ENCODE measurements at regions not wholly inside any gene's neighbourhood (a gene's known extent, or its start where the extent isn't known, plus 50 kb on each side); places are given as distances from the start of the nearest gene placed in this dataset.

GRCh38 chr5:74107899-74108298 is 481.9 kb downstream of the ARHGEF28 start:
- H4K20me1 ChIP-seq (replicated peaks; ENCODE audit: insufficient read depth), result no peaks in the 10 kb centered on the region
- H3K4me3 Mint-ChIP-seq, result no peak overlapping the region
- ATAC-seq (no peak), DNase-seq (ENCODE audit: low spot score) (no peak)
- H3K36me3 ChIP-seq (ENCODE audit: insufficient read depth), result no peaks in the 10 kb centered on the region
- H3K4me1 ChIP-seq (ENCODE audit: insufficient read depth), result no peaks in the 10 kb centered on the region
- H3F3A ChIP-seq (replicated peaks; ENCODE audit: low read depth), result no peaks in the 10 kb centered on the region
- H3K27me3 Mint-ChIP-seq (ENCODE audit: insufficient read depth, low read depth, poor library complexity), result no peaks in the 10 kb centered on the region
- no peak overlapping the region for H3K27ac ChIP-seq (ENCODE audit: low read depth)
- no peaks in the 10 kb centered on the region for H3K27me3 ChIP-seq (ENCODE audit: insufficient read depth)
- no peaks in the 10 kb centered on the region for H3K36me3 Mint-ChIP-seq (ENCODE audit: low read depth)
- H3K4me2 ChIP-seq, result no peak overlapping the region
- H3K79me2 ChIP-seq (replicated peaks; ENCODE audit: insufficient read depth), result no peaks in the 10 kb centered on the region
- no peak for TF ChIP-seq NANOG (IDR thresholded peaks at IDR 0.05; ENCODE audit: borderline replicate concordance)
- no peak for TF ChIP-seq EZH2 (IDR thresholded peaks at IDR 0.05; ENCODE audit: low read depth, unreplicated experiment)
- TF ChIP-seq JUNB (IDR thresholded peaks at IDR 0.05; ENCODE audit: unreplicated experiment), result no peak
- TF ChIP-seq ZNF114 (CRISPR knock-in tag; IDR thresholded peaks at IDR 0.05), result no peak
- no peak for TF ChIP-seq EZH2phosphoT487 (IDR thresholded peaks at IDR 0.05; ENCODE audit: unreplicated experiment)
- TF ChIP-seq CREB1 (CRISPR knock-in tag; IDR thresholded peaks at IDR 0.05; ENCODE audit: low read depth), result no peak
- H3K9me3 Mint-ChIP-seq, result no peaks in the 10 kb centered on the region
- H3K27ac Mint-ChIP-seq, result no peak overlapping the region
- H3K4me1 Mint-ChIP-seq, result no peaks in the 10 kb centered on the region
- peaks cover 4% of the 10 kb centered on the region; the same call in 1 of the 2 replicates for H3K9me2 ChIP-seq (ENCODE audit: insufficient read depth)
- H2AFZ ChIP-seq, result no peak overlapping the region
- no peak overlapping the region for H3K4me3 ChIP-seq

- no peak for DNase-seq (ENCODE audit: low spot score)
- Histone ChIP-seq H3F3A (replicated peaks; ENCODE audit: low read depth) (no peaks in the 10 kb centered on the region), H3K27ac (ENCODE audit: low read depth) (no peak overlapping the region), H3K9me2 (ENCODE audit: insufficient read depth) (peaks cover 4% of the 10 kb centered on the region; the same call in 1 of the 2 replicates), H3K4me1 (ENCODE audit: insufficient read depth) (no peaks in the 10 kb centered on the region), H3K4me2 (no peak overlapping the region), H3K36me3 (ENCODE audit: insufficient read depth) (no peaks in the 10 kb centered on the region), H2AFZ (no peak overlapping the region), H3K79me2 (replicated peaks; ENCODE audit: insufficient read depth) (no peaks in the 10 kb centered on the region), H3K27me3 (ENCODE audit: insufficient read depth) (no peaks in the 10 kb centered on the region), H4K20me1 (replicated peaks; ENCODE audit: insufficient read depth) (no peaks in the 10 kb centered on the region), H3K4me3 (no peak overlapping the region)
- no peak for ATAC-seq
- Mint-ChIP-seq H3K27ac (no peak overlapping the region), H3K9me3 (no peaks in the 10 kb centered on the region), H3K4me3 (no peak overlapping the region), H3K27me3 (ENCODE audit: insufficient read depth, low read depth, poor library complexity) (no peaks in the 10 kb centered on the region), H3K36me3 (ENCODE audit: low read depth) (no peaks in the 10 kb centered on the region), H3K4me1 (no peaks in the 10 kb centered on the region)
- no peak for TF ChIP-seq ZNF114 (CRISPR knock-in tag; IDR thresholded peaks at IDR 0.05)
- TF ChIP-seq JUNB (IDR thresholded peaks at IDR 0.05; ENCODE audit: unreplicated experiment), result no peak
- no peak for TF ChIP-seq REST (IDR thresholded peaks at IDR 0.05; ENCODE audit: unreplicated experiment)
- no peak for TF ChIP-seq STAT1 (IDR thresholded peaks at IDR 0.05; ENCODE audit: unreplicated experiment)
- TF ChIP-seq, protein P1, sequence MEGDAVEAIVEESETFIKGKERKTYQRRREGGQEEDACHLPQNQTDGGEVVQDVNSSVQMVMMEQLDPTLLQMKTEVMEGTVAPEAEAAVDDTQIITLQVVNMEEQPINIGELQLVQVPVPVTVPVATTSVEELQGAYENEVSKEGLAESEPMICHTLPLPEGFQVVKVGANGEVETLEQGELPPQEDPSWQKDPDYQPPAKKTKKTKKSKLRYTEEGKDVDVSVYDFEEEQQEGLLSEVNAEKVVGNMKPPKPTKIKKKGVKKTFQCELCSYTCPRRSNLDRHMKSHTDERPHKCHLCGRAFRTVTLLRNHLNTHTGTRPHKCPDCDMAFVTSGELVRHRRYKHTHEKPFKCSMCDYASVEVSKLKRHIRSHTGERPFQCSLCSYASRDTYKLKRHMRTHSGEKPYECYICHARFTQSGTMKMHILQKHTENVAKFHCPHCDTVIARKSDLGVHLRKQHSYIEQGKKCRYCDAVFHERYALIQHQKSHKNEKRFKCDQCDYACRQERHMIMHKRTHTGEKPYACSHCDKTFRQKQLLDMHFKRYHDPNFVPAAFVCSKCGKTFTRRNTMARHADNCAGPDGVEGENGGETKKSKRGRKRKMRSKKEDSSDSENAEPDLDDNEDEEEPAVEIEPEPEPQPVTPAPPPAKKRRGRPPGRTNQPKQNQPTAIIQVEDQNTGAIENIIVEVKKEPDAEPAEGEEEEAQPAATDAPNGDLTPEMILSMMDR (conservative IDR thresholded peaks at IDR 0.05; ENCODE audit: low read depth in 2 of 2), result no peak
- TF ChIP-seq NANOG (IDR thresholded peaks at IDR 0.05; ENCODE audit: borderline replicate concordance), result no peak
Observed at GRCh38 chr5:74105126-74105780, 479.3 kb downstream of the ARHGEF28 start.

All from GM23338 (cell line).